DND-41 (cell line): ENCODE measurements at regions not wholly inside any gene's neighbourhood (a gene's known extent, or its start where the extent isn't known, plus 50 kb on each side); places are given as distances from the start of the nearest gene placed in this dataset.

Source experiments
- ATAC-seq: fragments of 200-7000 bp; cut with Tn5 transposase; 3 replicates; pipeline ENCODE4 v1.9.1; 2021; ENCODE audit warnings: low read depth; ENCODE audit not compliant: insufficient read depth
- DNase-seq: peaks from one replicate; pipeline ENCODE4 v3.0.0-alpha.2; 2020
- H2AFZ ChIP-seq: 2 replicates; pipeline ENCODE4 v1.6.0; 2012; ENCODE audit warnings: low read depth, low read length
- H3K27ac ChIP-seq: 2 replicates; pipeline ENCODE4 v1.5.1; 2012; ENCODE audit warnings: low read length, inconsistent platforms
- H3K27me3 ChIP-seq: fragments of 200-600 bp; sonication (generic); 2 replicates; pipeline ENCODE4 v1.6.0; 2012; ENCODE audit warnings: low read length, mild to moderate bottlenecking, inconsistent platforms; ENCODE audit not compliant: insufficient read depth, poor library complexity
- H3K36me3 ChIP-seq: 2 replicates; pipeline ENCODE4 v1.5.1; 2012; ENCODE audit warnings: low read length, inconsistent platforms; ENCODE audit not compliant: insufficient read depth
- H3K4me1 ChIP-seq: 2 replicates; pipeline ENCODE4 v1.5.1; 2012; ENCODE audit warnings: mild to moderate bottlenecking, low read length; ENCODE audit not compliant: insufficient read depth
- H3K4me2 ChIP-seq: 2 replicates; pipeline ENCODE4 v1.6.0; 2012; ENCODE audit warnings: mild to moderate bottlenecking, moderate library complexity, low read length, inconsistent platforms; ENCODE audit not compliant: insufficient read depth
- H3K4me3 ChIP-seq, 2 experiments: fragments of 200-600 bp in 1 of 2; shearing (Covaris generic) in 1 of 2; 2 replicates each; pipeline ENCODE4 v1.5.1; 2012 to 2016; ENCODE audit warnings: inconsistent platforms in 2 of 2, low read length in 2 of 2, mild to moderate bottlenecking in 2 of 2, low read depth in 1 of 2, moderate library complexity in 1 of 2
- H3K79me2 ChIP-seq: 2 replicates; pipeline ENCODE4 v1.6.0; 2012; ENCODE audit warnings: low read length, inconsistent platforms; ENCODE audit not compliant: insufficient read depth
- H3K9ac ChIP-seq: 2 replicates; pipeline ENCODE4 v1.6.0; 2012; ENCODE audit warnings: low read depth, mild to moderate bottlenecking, inconsistent platforms, low read length, moderate library complexity
- H3K9me3 ChIP-seq: 2 replicates; pipeline ENCODE4 v1.5.1; 2012; ENCODE audit warnings: low read length, moderate library complexity, mild to moderate bottlenecking, inconsistent platforms; ENCODE audit not compliant: insufficient read depth, severe bottlenecking
- H4K20me1 ChIP-seq: 2 replicates; pipeline ENCODE4 v1.6.0; 2012; ENCODE audit warnings: low read length; ENCODE audit not compliant: insufficient read depth
- CTCF ChIP-seq: IDR thresholded peaks from 2 replicates; pipeline ENCODE4 v1.5.1; 2012; ENCODE audit warnings: borderline replicate concordance, low read length, moderate library complexity, mild to moderate bottlenecking; ENCODE audit not compliant: poor library complexity, severe bottlenecking; ENCODE audit errors: extremely low read depth
- EZH2 ChIP-seq: IDR thresholded peaks from 3 replicates; pipeline ENCODE4 v1.6.1; 2012; ENCODE audit warnings: borderline replicate concordance, low read depth, mild to moderate bottlenecking, moderate library complexity, low read length, inconsistent platforms; ENCODE audit not compliant: severe bottlenecking

- ATAC-seq (no peak), DNase-seq (no peak)
- H2AFZ ChIP-seq = no peak overlapping the region
- no peaks in the 10 kb centered on the region for H3K79me2 ChIP-seq
- no peak for TF ChIP-seq CTCF
- no peak for TF ChIP-seq EZH2
- no peaks in the 10 kb centered on the region for H3K36me3 ChIP-seq
- no peaks in the 10 kb centered on the region for H3K27me3 ChIP-seq
- no peaks in the 10 kb centered on the region for H3K4me1 ChIP-seq
- no peak overlapping the region for H3K4me2 ChIP-seq
- H3K4me3 ChIP-seq = no peak overlapping the region
- H3K9ac ChIP-seq = no peak overlapping the region
- no peaks in the 10 kb centered on the region for H3K9me3 ChIP-seq
- H4K20me1 ChIP-seq = no peaks in the 10 kb centered on the region
- no peak overlapping the region for H3K27ac ChIP-seq
These were observed 255.4 kb upstream of the HSF2 start for GRCh38 chr6:122143813-122144601.

DNA sequence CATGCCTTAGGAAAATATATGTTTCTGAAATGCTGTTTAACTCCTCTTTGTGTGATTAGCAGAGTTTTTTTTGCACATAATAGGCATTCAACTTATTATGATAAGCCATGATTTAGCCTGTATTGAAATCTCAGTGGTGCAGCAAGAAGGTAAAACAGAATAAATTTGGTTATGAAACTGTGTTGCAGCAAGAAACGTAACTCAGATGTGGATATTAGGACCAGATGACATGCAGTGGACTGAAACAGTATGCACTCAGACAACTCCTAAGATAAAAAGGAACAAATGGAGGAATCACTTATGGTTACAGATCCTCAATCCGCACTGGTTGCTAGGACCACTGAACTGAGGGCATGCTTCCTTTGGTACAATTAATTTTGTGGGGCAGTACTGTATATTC lies 254.2 kb upstream of the HSF2 start:
- Histone ChIP-seq H3K79me2 (no peaks in the 10 kb centered on the region), H3K4me3 (no peak overlapping the region), H3K27me3 (no peaks in the 10 kb centered on the region), H2AFZ (no peak overlapping the region), H3K9me3 (no peaks in the 10 kb centered on the region), H4K20me1 (no peaks in the 10 kb centered on the region), H3K36me3 (no peaks in the 10 kb centered on the region), H3K4me1 (no peaks in the 10 kb centered on the region), H3K4me2 (no peak overlapping the region), H3K9ac (no peak overlapping the region), H3K27ac (no peak overlapping the region)
- ATAC-seq = no peak
- no peak for TF ChIP-seq CTCF
- no peak for TF ChIP-seq EZH2
- no peak for DNase-seq

DNA sequence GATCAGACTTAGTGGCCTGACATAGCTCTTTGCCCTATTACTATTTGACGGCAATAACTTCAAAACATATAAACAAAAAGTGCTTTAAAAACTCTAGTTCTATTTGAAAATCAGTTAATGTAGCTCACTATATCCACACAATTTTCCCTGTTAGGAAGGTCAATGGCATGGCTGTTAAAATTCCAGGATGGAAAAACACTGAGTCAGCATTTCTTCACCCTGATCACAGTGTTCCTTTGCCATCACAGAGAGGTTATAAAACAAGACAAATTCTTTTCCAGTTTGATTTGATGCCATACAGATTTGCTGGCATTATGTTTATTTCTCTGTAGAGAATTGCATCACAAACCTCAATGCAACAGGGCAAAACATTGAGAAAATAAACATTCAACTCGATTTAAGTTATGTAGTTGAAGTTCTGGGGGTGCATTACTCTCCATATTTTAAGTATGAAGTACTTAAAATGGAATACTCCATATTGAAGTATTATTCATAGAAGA lies 253.7 kb upstream of the HSF2 start:
- no peak for ATAC-seq
- Histone ChIP-seq H3K9ac (no peak overlapping the region), H3K9me3 (no peaks in the 10 kb centered on the region), H3K4me3 (no peak overlapping the region), H3K79me2 (no peaks in the 10 kb centered on the region), H3K36me3 (no peaks in the 10 kb centered on the region), H3K4me2 (no peak overlapping the region), H4K20me1 (no peaks in the 10 kb centered on the region), H3K27me3 (no peaks in the 10 kb centered on the region), H3K4me1 (no peaks in the 10 kb centered on the region), H2AFZ (no peak overlapping the region), H3K27ac (no peak overlapping the region)
- no peak for DNase-seq
- TF ChIP-seq EZH2 = no peak
- TF ChIP-seq CTCF = no peak
